ENCODE measurements at regions not wholly inside any gene's neighbourhood (a gene's known extent, or its start where the extent isn't known, plus 50 kb on each side); places are given as distances from the start of the nearest gene placed in this dataset.

DNA sequence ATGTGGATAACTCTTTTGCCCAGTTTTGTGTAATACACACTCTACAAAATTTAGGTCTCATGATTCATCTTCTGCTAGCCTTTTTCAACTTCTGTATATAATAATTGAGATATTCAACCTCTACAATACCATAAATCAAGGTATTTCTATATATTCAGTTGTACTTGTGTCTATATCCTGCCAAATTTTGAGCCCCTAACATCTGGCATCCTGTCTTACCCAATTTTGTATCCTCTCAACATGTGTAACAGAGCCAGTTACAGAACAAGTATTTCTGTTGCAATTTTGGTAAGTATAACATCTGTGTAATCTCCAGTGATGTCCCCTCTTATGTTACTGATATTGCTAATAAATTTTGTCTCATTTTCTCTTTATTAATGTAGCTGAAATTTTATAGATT is 145.8 kb downstream of the TRIB2 start:
- TF ChIP-seq, protein P1, sequence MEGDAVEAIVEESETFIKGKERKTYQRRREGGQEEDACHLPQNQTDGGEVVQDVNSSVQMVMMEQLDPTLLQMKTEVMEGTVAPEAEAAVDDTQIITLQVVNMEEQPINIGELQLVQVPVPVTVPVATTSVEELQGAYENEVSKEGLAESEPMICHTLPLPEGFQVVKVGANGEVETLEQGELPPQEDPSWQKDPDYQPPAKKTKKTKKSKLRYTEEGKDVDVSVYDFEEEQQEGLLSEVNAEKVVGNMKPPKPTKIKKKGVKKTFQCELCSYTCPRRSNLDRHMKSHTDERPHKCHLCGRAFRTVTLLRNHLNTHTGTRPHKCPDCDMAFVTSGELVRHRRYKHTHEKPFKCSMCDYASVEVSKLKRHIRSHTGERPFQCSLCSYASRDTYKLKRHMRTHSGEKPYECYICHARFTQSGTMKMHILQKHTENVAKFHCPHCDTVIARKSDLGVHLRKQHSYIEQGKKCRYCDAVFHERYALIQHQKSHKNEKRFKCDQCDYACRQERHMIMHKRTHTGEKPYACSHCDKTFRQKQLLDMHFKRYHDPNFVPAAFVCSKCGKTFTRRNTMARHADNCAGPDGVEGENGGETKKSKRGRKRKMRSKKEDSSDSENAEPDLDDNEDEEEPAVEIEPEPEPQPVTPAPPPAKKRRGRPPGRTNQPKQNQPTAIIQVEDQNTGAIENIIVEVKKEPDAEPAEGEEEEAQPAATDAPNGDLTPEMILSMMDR (IDR thresholded peaks at IDR 0.05; ENCODE audit: extremely low read depth in 1 of 2, insufficient read depth in 1 of 2, low read depth in 1 of 2, low read length in 2 of 2) = no peak
- TF ChIP-seq EZH2 (IDR thresholded peaks at IDR 0.05; ENCODE audit: borderline replicate concordance, low read depth, low read length, severe bottlenecking) (no peak), MYC (IDR thresholded peaks at IDR 0.05; ENCODE audit: low read depth, low read length) (no peak), POLR2AphosphoS5 (IDR thresholded peaks at IDR 0.05; ENCODE audit: insufficient read depth, low read depth, low read length) (no peak), POLR2A (IDR thresholded peaks at IDR 0.05; ENCODE audit: low read depth, low read length) (no peak)
- TF ChIP-seq, protein P2, sequence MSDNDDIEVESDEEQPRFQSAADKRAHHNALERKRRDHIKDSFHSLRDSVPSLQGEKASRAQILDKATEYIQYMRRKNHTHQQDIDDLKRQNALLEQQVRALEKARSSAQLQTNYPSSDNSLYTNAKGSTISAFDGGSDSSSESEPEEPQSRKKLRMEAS (IDR thresholded peaks at IDR 0.05; ENCODE audit: insufficient read depth, insufficient read length) = no peak

All from endothelial cell of umbilical vein (primary cell).